PC-3 (cell line): ENCODE measurements at regions not wholly inside any gene's neighbourhood (a gene's known extent, or its start where the extent isn't known, plus 50 kb on each side); places are given as distances from the start of the nearest gene placed in this dataset.
"Not testable (repeated sequence)": the region's sequence is repeated elsewhere in the genome, so short reads cannot be mapped to it uniquely, and the experiment has no call there.

Experiments
- EZH2 ChIP-seq: fragments of 300-600 bp; sonication (generic); IDR thresholded peaks from one replicate; pipeline ENCODE4 v1.6.1; 2017; ENCODE audit warnings: antibody characterized with exemption, mild to moderate bottlenecking, low read length; ENCODE audit not compliant: unreplicated experiment
- TF ChIP-seq, protein P1 (sequence below): fragments of 300-600 bp; sonication (generic); conservative IDR thresholded peaks from 2 replicates; pipeline ENCODE4 v1.5.1; 2017; ENCODE audit warnings: antibody characterized with exemption, low read depth, mild to moderate bottlenecking, low read length

DNA sequence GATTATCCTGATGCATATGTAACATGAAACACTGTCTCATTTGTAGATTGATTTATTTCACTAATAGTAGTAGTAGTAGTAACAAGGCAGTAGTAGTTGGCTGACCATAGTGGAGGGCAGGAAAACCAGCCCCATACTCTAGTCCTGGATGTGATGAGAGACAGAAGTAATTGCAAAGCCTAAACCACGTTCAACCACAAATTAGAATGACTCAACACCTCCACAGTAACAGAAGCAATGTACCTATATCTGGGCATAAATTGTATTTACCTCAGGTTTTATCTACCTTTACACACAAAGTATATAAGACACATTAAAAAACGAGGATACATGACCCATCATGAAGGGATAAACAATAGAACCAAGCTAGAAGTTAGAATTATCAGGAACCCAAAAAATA is 284.7 kb upstream of the RAI14 start:
- TF ChIP-seq, protein P1, sequence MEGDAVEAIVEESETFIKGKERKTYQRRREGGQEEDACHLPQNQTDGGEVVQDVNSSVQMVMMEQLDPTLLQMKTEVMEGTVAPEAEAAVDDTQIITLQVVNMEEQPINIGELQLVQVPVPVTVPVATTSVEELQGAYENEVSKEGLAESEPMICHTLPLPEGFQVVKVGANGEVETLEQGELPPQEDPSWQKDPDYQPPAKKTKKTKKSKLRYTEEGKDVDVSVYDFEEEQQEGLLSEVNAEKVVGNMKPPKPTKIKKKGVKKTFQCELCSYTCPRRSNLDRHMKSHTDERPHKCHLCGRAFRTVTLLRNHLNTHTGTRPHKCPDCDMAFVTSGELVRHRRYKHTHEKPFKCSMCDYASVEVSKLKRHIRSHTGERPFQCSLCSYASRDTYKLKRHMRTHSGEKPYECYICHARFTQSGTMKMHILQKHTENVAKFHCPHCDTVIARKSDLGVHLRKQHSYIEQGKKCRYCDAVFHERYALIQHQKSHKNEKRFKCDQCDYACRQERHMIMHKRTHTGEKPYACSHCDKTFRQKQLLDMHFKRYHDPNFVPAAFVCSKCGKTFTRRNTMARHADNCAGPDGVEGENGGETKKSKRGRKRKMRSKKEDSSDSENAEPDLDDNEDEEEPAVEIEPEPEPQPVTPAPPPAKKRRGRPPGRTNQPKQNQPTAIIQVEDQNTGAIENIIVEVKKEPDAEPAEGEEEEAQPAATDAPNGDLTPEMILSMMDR = not testable (repeated sequence)
- TF ChIP-seq EZH2 = not testable (repeated sequence)
